ENCODE measurements at regions not wholly inside any gene's neighbourhood (a gene's known extent, or its start where the extent isn't known, plus 50 kb on each side); places are given as distances from the start of the nearest gene placed in this dataset.
"Not testable (repeated sequence)": the region's sequence is repeated elsewhere in the genome, so short reads cannot be mapped to it uniquely, and the experiment has no call there.

DNA sequence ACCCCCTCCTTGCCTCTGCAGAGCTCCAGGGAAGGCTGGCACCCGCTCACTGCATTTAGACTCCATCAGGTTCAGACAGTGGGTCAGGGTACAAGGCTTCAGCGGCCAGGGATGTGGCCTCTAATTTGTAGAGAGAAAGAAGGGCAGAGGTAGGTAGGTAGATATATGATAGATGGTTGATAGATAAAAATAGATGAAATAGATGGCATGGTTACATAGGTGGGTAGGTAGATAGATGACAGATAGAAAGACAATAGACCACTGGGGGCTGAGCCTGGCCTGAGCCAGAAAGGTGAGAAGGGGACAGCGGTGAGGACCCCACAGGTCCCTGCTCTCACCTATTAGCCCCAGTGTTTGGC, 126.6 kb downstream of the METRNL start:
- H3K27ac ChIP-seq, result peak overlapping the region in 1 of 4 donors; percentile 9

DNA sequence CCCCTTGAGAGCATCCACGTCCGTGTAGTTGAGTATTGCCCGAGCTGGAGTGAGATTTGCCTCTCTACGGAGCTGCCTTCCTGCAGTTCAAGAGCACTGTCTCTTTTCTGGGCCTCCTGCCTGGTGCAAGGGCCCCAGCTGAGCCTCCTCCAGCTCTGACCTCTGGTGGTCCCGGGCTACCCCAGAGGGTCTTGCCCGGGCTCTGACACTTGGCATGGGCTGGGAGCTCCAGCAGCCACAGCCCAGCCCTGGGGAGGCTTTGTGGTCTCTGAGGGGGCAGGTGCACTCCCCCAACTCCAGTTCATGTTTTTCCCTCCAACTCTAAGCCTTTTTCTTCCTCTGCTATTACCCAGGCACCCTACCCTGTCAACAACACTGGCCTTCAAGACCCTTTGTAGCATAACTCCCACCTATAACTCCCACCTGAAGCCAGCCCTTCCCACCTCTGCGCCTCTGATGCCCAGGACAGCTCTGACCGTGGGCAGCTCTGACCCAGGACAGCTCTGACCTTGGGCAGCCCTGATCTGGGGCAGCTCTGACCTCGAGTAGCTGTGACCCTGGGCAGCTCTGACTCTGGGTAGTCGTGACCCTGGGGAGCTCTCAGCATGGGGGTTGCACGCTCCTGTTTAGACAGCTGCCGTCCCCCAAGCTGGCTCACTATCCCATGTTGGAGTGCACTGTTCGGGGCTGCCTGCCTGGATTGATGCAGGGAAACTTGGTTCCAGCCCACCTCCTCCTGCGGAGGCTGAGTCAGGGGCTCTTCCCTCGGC, 127.6 kb downstream of the METRNL start:
- intact Hi-C loops (cut with DNase I); H3K4me3 ChIP-seq; H3K27me3 ChIP-seq; H3K36me3 ChIP-seq; DNase-seq; H3K9me3 ChIP-seq: not testable (repeated sequence)
- H3K27ac ChIP-seq, result peak overlapping the region in 1 of 4 donors; percentile 62
- peaks cover 7 to 35% (median 9%) of the 10 kb centered on the region in 3 donors for H3K4me1 ChIP-seq
- no CpG with 5 or more reads among the region's 15 CpGs for WGBS, 2 donors

More for the DNA sequence above, 126.6 kb downstream of the METRNL start:
- H3K4me1 ChIP-seq, result peaks cover 7 to 45% (median 13%) of the 10 kb centered on the region in 3 donors
- H3K9me3 ChIP-seq; DNase-seq; H3K4me3 ChIP-seq; H3K36me3 ChIP-seq; H3K27me3 ChIP-seq; intact Hi-C loops (cut with DNase I): not testable (repeated sequence)
- TF ChIP-seq, protein P1, sequence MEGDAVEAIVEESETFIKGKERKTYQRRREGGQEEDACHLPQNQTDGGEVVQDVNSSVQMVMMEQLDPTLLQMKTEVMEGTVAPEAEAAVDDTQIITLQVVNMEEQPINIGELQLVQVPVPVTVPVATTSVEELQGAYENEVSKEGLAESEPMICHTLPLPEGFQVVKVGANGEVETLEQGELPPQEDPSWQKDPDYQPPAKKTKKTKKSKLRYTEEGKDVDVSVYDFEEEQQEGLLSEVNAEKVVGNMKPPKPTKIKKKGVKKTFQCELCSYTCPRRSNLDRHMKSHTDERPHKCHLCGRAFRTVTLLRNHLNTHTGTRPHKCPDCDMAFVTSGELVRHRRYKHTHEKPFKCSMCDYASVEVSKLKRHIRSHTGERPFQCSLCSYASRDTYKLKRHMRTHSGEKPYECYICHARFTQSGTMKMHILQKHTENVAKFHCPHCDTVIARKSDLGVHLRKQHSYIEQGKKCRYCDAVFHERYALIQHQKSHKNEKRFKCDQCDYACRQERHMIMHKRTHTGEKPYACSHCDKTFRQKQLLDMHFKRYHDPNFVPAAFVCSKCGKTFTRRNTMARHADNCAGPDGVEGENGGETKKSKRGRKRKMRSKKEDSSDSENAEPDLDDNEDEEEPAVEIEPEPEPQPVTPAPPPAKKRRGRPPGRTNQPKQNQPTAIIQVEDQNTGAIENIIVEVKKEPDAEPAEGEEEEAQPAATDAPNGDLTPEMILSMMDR (IDR thresholded peaks at IDR 0.05), result peak in 1 of 6 experiments; percentile 17
- WGBS, 2 donors, result 92 to 97% methylated on average over 1 to 2 of the region's 3 CpGs

DNA sequence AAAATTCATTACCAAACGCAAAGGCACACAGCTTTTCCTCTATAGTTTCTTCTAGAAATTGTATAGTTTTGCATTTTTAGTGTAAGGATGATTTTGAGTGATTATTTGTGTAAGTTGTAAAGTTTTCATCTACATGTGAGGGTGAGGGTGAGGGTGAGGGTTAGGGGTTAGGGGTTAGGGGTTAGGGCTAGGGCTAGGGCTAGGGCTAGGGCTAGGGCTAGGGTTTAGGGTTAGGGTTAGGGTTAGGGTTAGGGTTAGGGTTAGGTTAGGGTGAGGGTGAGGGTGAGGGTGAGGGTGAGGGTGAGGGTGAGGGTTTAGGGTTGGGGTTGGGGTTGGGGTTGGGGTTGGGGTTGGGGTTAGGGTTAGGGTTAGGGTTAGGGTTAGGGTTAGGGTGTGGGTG, 167.6 kb downstream of the METRNL start:
- DNase-seq; intact Hi-C loops (cut with DNase I); H3K4me3 ChIP-seq; H3K9me3 ChIP-seq; H3K27ac ChIP-seq; H3K27me3 ChIP-seq; H3K36me3 ChIP-seq; H3K4me1 ChIP-seq: not testable (repeated sequence)
- WGBS, 2 donors, result no CpG with 5 or more reads among the region's 1 CpG
